ENCODE measurements at regions not wholly inside any gene's neighbourhood (a gene's known extent, or its start where the extent isn't known, plus 50 kb on each side); places are given as distances from the start of the nearest gene placed in this dataset.

GRCh38 chr16:86826941-86827340 lies 248.6 kb downstream of the FOXL1 start:
- no peak for TF ChIP-seq CTCF (IDR thresholded peaks at IDR 0.05; ENCODE audit: low read depth, low read length, missing input control)
- no peak for TF ChIP-seq ATF3 (IDR thresholded peaks at IDR 0.05)
- no peak for TF ChIP-seq JUND (IDR thresholded peaks at IDR 0.05)
- TF ChIP-seq GABPA (IDR thresholded peaks at IDR 0.05 in 1 of 2, conservative IDR thresholded peaks at IDR 0.05 in 1 of 2): no peak
- no peak for TF ChIP-seq RAD21 (IDR thresholded peaks at IDR 0.05)
- no peak for TF ChIP-seq FOXA1 (IDR thresholded peaks at IDR 0.05)
- TF ChIP-seq EGR1 (IDR thresholded peaks at IDR 0.05; ENCODE audit: low read depth in 2 of 2): no peak

Data from liver (tissue), 3 donors.